ENCODE measurements at regions not wholly inside any gene's neighbourhood (a gene's known extent, or its start where the extent isn't known, plus 50 kb on each side); places are given as distances from the start of the nearest gene placed in this dataset.

DNA sequence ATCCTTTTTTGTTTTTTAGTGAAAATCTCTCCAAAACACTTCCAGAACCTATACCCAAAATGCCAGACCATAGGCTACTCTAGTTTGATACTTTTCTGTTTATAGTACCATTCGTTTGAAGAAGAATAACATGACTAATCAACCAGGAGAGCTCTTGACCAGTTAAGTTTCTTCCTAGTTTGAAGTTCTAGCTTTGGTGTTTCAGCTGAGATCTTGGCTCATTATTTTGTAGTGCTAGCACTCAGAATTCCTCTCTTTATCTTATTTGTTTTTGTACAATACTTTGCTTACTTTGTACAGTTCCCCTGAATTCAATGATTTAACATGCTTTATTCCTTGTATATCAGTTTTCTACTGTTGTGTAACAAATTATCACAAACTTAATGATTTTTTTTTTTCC is 911.6 kb downstream of the EFNA5 start:
- no peak for DNase-seq

DNA sequence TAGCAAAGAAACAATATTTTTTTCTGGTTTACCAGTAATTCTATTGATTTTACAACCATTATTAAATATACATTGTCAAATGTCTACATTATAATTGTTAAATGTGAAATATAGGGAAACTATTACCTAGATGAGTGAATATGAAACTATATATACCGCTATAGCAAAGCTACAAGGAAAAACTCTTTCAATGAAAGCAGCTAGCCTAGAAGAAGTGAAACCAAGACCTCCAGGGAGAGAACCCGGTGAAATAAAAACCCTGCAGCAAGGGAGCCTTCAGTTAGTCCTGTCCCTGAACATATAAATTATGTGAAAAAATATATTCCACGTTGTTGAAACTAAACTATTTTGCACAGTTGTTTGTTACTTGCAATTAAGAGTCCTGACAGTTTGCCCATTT is 913.1 kb downstream of the EFNA5 start:
- DNase-seq = no peak

- DNase-seq = no peak
These were observed 914.9 kb downstream of the EFNA5 start for GRCh38 chr5:106755789-106756188.

DNA sequence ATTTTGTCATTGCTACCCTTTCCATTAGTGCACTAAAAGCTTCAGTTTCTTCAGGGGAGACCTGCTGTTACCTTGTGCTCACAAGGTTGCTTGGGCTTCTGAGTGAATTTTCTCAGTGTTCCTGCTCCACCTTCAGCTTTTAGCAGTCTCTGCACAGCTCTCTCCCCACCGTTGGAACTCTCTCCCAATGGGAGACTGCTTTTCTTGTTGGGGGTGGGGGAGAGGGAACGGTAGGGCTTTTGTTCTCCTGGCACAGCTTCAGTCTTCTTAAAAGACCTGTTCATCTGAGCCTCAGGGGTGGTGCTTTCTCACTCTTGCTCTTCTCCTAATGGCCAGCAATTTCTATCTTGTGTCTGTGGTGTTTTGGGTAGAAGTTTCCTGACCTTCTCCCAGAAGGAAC is 915.7 kb downstream of the EFNA5 start:
- DNase-seq = no peak

DNA sequence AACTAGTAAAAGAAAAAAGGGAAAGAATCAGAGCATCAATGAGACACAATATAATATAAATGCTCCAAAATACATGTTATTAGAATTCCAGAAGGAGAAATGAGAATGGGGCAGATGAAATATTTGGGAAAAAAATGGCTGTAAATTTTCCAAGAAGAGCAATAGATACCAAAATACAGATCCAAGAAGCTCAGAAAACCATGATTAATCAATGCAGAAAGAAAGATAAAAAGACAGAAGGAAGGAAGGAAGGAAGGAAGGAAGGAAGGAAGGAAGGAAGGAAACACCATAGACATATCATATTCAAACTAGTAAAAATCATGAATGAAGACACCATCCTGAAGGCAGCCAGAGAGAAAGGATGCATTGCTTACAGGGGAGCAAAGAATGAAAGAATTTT is 920.9 kb downstream of the EFNA5 start:
- DNase-seq = no peak

DNA sequence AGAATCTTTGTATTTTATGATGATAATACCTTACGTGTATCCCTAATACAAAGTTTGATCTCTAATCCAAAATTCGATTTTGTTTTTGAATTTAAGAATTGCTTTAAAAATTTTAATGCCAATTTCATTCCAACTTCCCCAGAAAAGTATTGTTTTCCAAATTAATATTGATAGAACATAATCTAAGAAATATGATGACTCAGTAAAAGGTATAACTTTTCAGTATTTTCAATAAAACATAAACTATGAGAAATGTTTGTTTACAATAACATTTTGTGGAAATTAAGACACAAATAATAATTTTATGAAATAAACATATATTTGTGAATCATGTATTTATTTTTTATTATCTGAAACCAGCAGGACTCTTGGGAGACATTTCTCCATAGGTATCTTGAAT is 931.6 kb downstream of the EFNA5 start:
- DNase-seq = no peak

DNA sequence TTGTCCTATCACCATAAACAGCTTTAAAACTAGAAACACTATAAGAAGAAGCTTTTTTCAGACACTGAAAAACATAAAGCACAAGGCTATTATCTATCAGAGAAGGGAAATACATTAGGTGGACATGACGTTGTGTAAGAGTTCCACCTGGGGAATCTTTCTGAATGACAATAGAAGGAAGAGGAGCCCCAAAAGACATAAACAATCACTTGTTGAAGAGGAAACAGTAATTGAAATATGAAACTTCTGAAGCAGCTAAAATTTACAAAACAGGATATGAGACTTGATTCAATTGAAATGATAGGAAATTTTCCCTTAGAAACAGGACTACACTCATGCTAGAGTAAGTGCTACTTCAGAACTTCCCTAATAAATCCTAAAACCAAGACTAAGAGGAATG is 933.6 kb downstream of the EFNA5 start:
- DNase-seq = no peak

DNA sequence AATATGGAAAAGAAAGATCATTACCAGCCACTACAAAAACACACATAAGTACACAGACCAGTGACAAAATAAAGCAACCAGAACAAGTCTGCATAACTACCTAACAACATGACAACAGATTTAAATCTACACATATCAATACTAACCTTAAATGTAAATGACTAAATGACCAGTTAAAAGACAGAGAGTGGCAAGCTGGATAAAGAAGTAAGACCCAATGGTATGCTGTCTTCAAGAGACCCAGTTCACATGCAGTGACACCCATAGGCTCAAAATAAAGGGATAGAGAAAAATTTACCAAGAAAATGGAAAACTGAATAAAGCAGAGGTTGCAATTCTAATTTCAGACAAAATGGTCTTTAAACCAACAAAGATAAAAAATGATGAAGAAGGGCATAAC is 938.1 kb downstream of the EFNA5 start:
- no peak for DNase-seq

GRCh38 chr5:106730912-106731311 is 939.8 kb downstream of the EFNA5 start:
- DNase-seq = no peak

GRCh38 chr5:106730506-106730905 is 940.2 kb downstream of the EFNA5 start:
- no peak for DNase-seq

DNA sequence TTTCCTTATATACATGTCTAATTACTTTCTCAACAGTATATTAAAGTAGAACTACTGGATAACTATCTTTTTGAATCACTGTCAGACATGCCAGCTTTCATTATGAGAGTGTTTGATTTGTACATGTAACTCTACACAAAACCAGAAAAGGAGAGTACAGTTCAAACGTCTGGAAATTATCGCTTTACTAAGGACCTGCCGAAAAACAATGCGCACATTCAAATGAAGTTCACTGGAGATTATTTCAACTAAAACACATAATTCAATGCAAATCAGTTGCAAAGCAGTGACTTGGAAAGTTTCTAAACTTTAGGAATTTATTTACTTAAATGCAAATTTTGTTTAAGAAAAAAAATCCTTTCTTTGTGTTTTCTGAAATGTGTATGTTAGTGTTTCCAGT is 942.5 kb downstream of the EFNA5 start:
- no peak for DNase-seq

- no peak for DNase-seq
These were observed 943.7 kb downstream of the EFNA5 start for GRCh38 chr5:106727071-106727470.

DNA sequence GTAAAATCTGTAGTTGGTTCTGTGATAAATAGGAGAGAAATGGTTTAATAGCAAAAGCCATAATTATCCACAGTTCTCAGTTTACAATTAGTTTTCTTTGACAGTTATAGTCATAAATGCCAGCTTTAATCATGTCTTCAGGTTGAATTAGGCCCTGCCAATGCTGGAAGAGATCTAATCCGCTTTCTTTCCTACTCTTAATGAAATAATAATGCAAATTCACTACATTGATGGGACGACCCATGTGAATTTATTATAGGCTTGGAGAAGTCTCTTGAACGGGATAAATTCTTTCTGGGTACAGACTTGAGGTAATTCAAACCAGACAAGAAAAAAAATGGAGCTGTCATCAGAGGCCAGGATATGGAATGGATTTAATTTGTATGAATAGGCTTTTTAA is 950.4 kb downstream of the EFNA5 start:
- DNase-seq = no peak

DNA sequence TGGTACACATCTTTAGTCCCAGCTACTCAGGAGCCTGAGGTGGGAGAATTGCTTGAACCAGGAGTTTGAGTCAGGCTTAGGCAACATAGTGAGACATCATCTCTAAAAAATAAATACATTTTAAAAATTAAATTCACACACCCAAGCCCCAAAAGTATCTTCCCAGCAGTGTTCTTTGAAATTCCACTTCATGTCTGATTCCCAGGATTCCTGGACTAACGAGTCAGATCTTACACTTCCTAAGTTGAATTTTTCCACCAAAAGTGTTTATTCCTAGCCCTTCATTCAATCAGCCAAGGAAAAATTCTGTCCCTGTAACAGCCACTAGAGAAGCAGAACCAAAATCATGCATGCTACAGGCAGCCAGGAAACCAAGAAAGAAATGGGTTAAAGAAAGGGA is 970.9 kb downstream of the EFNA5 start:
- DNase-seq = no peak

DNA sequence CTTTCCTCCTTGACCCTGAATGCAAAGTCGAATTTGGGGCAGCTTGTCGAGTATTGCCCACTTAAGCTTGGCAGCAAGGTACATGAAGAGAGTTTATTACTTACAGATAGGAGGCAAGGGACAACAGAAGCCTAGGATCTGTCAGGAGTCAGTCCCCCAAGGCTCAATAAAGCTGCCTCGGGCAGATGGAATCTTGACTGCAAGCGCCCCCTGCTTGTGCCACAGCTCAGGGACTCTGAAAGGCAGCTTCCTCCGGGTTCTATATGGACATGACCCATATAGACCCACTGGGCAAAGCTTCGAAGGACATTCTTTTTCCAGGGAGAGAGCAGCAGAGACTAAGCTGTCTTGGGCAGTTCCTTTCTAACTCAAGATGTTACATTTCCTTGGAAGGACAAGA is 971.5 kb downstream of the EFNA5 start:
- no peak for DNase-seq

DNA sequence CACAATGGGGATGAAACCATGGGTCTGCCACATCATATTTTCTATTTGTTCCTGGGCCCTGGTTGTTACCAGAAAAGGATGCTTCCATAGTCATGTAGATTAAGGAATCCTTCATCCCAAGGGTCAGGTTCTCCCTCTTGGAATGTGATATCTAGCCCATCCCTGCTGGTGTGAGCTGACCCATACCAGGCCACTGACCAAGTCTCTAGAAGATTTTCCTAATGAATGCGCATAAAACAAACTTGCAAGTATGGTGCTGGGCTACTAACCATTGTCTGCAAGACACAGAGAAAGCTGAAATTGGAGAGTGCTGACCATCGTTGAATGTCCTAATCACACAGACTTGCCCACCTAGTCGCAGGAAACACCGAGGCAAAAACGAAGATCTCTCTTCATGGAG is 972.6 kb downstream of the EFNA5 start:
- no peak for DNase-seq

DNA sequence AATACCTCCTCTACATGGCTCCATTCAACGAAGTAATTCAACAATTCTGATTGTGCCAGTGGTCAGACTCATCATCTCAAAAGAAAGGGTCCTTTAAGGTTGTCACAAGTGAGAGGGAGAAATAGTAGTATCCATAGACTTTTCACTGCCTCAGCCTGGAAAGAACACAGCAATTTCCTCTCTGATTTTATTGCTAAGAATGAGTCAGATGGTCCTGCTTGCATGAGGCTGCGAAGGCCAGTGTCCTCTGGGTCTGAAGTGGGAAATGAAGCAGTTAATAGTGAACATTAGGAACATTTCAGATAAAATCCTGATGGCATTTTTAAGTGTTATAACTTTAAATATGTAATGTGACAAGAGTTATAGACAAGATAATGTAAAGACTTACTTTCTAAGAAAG is 979.0 kb downstream of the EFNA5 start:
- no peak for DNase-seq

- no peak for DNase-seq
These were observed 980.2 kb downstream of the EFNA5 start for GRCh38 chr5:106690585-106690984.

DNA sequence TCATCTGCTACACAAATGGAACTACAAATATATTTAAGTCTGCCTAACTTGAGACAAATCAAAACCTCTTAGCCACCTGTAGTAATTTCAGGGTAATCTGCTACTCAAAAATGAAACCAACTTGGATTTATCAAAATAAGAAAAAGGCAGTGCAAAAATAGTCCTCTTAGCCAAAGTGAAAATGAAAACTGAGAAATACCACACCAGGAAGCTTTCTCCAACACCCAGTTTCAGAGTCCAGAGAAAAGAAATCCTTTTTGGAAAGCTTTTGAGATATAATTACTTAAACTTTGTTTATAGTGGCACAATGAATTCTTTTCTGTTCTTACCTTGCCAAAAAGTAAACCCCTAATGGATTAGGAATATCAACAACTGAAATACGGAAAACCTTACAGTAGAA is 990.4 kb downstream of the EFNA5 start:
- DNase-seq = no peak

GRCh38 chr5:106677057-106677456 is 993.7 kb downstream of the EFNA5 start:
- no peak for DNase-seq

DNA sequence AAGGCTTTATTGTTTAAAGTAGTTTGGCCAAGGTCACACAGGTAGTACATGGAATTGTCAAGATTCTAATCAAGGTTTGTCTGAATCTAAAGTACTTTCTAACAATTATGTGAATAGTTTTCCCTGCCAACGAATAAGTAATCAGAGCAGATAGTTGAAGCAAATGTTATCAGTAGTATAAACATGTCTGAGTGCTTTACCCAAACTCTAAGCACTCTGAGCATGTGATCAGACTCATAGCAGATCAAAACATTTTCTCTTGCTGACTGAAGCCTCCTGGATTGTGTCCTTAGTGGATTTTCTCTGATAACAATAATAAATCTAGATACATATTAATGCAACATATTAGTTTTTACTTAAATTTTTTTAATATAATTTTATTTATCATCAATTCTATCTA is 995.0 kb downstream of the EFNA5 start:
- DNase-seq = no peak

DNA sequence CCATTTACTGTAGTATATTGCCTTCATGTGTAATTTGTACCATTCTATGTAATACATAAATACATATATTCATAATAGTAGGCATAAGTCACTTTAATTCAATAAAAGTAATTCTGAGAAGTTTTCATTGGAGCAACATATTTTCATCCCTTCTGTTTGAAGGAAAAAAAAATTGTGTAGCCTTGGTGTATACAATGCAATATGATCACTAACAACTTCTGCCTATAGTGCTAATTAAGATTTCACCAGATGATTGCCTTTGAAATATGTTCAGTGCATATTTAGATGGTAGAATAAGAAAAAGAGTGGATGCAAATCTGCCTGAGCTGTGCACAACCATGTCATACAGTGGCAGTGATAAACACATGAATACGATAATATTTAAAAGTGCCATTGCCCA is 996.8 kb downstream of the EFNA5 start:
- no peak for DNase-seq

- DNase-seq = no peak
These were observed 1008.9 kb downstream of the EFNA5 start for GRCh38 chr5:106661866-106662265.

GRCh38 chr5:106660681-106661080 is 1010.1 kb downstream of the EFNA5 start:
- no peak for DNase-seq

GRCh38 chr5:106658150-106658549 is 1012.6 kb downstream of the EFNA5 start:
- DNase-seq = no peak

DNA sequence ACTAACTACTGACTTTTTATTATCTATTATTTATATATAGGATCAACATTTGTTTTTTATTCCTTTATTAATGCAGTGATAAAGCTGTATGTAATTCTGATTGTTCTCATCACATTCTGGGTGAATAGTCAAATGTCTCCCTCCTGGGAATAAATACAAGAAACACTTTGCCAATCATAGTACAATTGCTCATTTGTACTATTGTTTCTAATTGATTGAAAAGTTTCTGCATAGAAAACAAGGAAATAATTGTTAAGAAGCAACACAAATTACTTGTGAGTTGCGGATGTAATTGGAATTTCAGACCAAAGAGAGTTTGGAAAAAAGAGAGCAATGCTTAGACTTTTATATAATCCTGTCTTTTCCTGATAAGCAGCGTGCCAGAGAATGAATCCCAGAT is 1013.9 kb downstream of the EFNA5 start:
- DNase-seq = no peak

All from DMS79 treated with DMSO at 0.1 percent for 48 hours (cell line).